ENCODE measurements at regions not wholly inside any gene's neighbourhood (a gene's known extent, or its start where the extent isn't known, plus 50 kb on each side); places are given as distances from the start of the nearest gene placed in this dataset.

GRCh38 chr2:12059616-12060441 is 313.4 kb downstream of the LPIN1 start:
- no peak for DNase-seq (ENCODE audit: low read depth)

GRCh38 chr2:12060886-12061285 is 314.5 kb downstream of the LPIN1 start:
- DNase-seq (ENCODE audit: low read depth): no peak

GRCh38 chr2:12061286-12062052 is 315.0 kb downstream of the LPIN1 start:
- no peak for DNase-seq (ENCODE audit: low read depth)

GRCh38 chr2:12062053-12062395 is 315.6 kb downstream of the LPIN1 start:
- DNase-seq (ENCODE audit: low read depth): no peak

GRCh38 chr2:12063210-12063609 is 316.8 kb downstream of the LPIN1 start:
- DNase-seq (ENCODE audit: low read depth): no peak

GRCh38 chr2:12064153-12064552 is 317.7 kb downstream of the LPIN1 start:
- no peak for DNase-seq (ENCODE audit: low read depth)

- no peak for DNase-seq (ENCODE audit: low read depth)
Measured at GRCh38 chr2:12066116-12066515, 319.7 kb downstream of the LPIN1 start.

GRCh38 chr2:12066986-12067385 is 320.6 kb downstream of the LPIN1 start:
- no peak for DNase-seq (ENCODE audit: low read depth)

- no peak for DNase-seq (ENCODE audit: low read depth)
Measured at GRCh38 chr2:12068796-12069538, 322.5 kb downstream of the LPIN1 start.

GRCh38 chr2:12070153-12070552 is 323.7 kb downstream of the LPIN1 start:
- no peak for DNase-seq (ENCODE audit: low read depth)

- DNase-seq (ENCODE audit: low read depth): no peak
Measured at GRCh38 chr2:12070581-12070980, 324.1 kb downstream of the LPIN1 start.

GRCh38 chr2:12071318-12071717 is 324.9 kb downstream of the LPIN1 start:
- no peak for DNase-seq (ENCODE audit: low read depth)

- no peak for DNase-seq (ENCODE audit: low read depth)
Measured at GRCh38 chr2:12073217-12073852, 326.9 kb downstream of the LPIN1 start.

- no peak for DNase-seq (ENCODE audit: low read depth)
Measured at GRCh38 chr2:12074126-12074844, 327.9 kb downstream of the LPIN1 start.

GRCh38 chr2:12074845-12075217 is 328.4 kb downstream of the LPIN1 start:
- no peak for DNase-seq (ENCODE audit: low read depth)

GRCh38 chr2:12075603-12076002 is 329.2 kb downstream of the LPIN1 start:
- no peak for DNase-seq (ENCODE audit: low read depth)

GRCh38 chr2:12076810-12077209 is 330.4 kb downstream of the LPIN1 start:
- no peak for DNase-seq (ENCODE audit: low read depth)

GRCh38 chr2:12080360-12080759 is 333.9 kb downstream of the LPIN1 start:
- DNase-seq (ENCODE audit: low read depth): no peak

- no peak for DNase-seq (ENCODE audit: low read depth)
Measured at GRCh38 chr2:12081481-12082210, 335.2 kb downstream of the LPIN1 start.

- DNase-seq (ENCODE audit: low read depth): no peak
Measured at GRCh38 chr2:12083081-12083581, 336.7 kb downstream of the LPIN1 start.

Measured in HS-5 (cell line).